ENCODE measurements at regions not wholly inside any gene's neighbourhood (a gene's known extent, or its start where the extent isn't known, plus 50 kb on each side); places are given as distances from the start of the nearest gene placed in this dataset.

DNA sequence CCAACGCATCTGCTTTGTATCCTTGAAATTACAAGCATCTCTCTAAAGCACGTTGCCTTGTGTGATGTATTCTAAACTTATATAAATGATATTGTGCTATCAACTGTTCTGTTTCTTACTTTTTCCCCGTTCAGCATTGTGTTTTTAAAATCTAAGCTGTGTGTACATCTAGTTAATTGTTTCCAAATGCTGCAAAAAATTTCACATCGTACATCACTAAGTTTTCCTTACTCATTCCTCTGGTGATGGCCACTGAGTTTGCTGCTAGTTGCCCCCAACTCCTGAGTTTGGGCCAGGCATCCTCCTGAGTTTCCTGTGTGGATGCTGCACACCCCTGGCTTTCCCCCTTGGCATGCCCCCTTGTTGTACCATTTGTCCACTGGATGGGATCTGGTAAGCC, 139.7 kb downstream of the MYCN start:
- no peak for TF ChIP-seq BHLHE40 (IDR thresholded peaks at IDR 0.05; ENCODE audit: borderline replicate concordance)
- TF ChIP-seq, protein P1, sequence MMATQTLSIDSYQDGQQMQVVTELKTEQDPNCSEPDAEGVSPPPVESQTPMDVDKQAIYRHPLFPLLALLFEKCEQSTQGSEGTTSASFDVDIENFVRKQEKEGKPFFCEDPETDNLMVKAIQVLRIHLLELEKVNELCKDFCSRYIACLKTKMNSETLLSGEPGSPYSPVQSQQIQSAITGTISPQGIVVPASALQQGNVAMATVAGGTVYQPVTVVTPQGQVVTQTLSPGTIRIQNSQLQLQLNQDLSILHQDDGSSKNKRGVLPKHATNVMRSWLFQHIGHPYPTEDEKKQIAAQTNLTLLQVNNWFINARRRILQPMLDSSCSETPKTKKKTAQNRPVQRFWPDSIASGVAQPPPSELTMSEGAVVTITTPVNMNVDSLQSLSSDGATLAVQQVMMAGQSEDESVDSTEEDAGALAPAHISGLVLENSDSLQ (IDR thresholded peaks at IDR 0.05): no peak
- no peak for TF ChIP-seq ARNT (IDR thresholded peaks at IDR 0.05)
- no peak for TF ChIP-seq CTBP1 (IDR thresholded peaks at IDR 0.05; ENCODE audit: borderline replicate concordance)
- no peak for TF ChIP-seq SUZ12 (IDR thresholded peaks at IDR 0.05)
- TF ChIP-seq NFRKB (IDR thresholded peaks at IDR 0.05): no peak
- no peak for TF ChIP-seq ZNF384 (IDR thresholded peaks at IDR 0.05)
- TF ChIP-seq LEF1 (IDR thresholded peaks at IDR 0.05; ENCODE audit: borderline replicate concordance): no peak
- no peak for TF ChIP-seq SP1 (IDR thresholded peaks at IDR 0.05)
- TF ChIP-seq HDGF (IDR thresholded peaks at IDR 0.05; ENCODE audit: borderline replicate concordance): no peak
- TF ChIP-seq FOXA1 (IDR thresholded peaks at IDR 0.05): no peak
